HEK293 (cell line): ENCODE measurements at regions not wholly inside any gene's neighbourhood (a gene's known extent, or its start where the extent isn't known, plus 50 kb on each side); places are given as distances from the start of the nearest gene placed in this dataset.

Experiments used
- CTCF ChIA-PET: fragments of 350-600 bp; formaldehyde crosslinking; extraction: SDS; loops from one replicate; lab custom pipeline; 2021; ENCODE audit warnings: antibody characterized with exemption; lab: Yijun Ruan, JAX
- POLR2A ChIA-PET: fragments of 300-600 bp; formaldehyde crosslinking; extraction: SDS; loops from one replicate; lab custom pipeline; 2020; ENCODE audit warnings: antibody characterized with exemption, inconsistent platforms; lab: Yijun Ruan, JAX
- H3K27ac ChIP-seq: fragments of 200-500 bp; sonication (Bioruptor generic); 2 replicates; pipeline ENCODE4 v1.5.1; 2014; ENCODE audit warnings: low read depth, low read length, control low read depth, inconsistent platforms; ENCODE audit errors: extremely low read depth
- H3K36me3 ChIP-seq, 2 experiments: fragments of 200-500 bp in 1 of 2; sonication (Bioruptor generic) in 1 of 2; 1 replicate in 1 of 2; 2 replicates in 1 of 2; pipeline ENCODE4 v1.5.1; 2014 to 2017; ENCODE audit warnings: inconsistent platforms in 2 of 2, low read length in 2 of 2; ENCODE audit not compliant: control insufficient read depth in 2 of 2, insufficient read depth in 1 of 2
- H3K4me1 ChIP-seq: fragments of 200-500 bp; sonication (Bioruptor generic); 2 replicates; pipeline ENCODE4 v1.5.1; 2014; ENCODE audit warnings: mild to moderate bottlenecking, low read length, inconsistent platforms; ENCODE audit not compliant: control insufficient read depth, insufficient read depth
- H3K4me3 ChIP-seq: 2 replicates; pipeline ENCODE4 v1.5.1; 2011; ENCODE audit warnings: low read depth, mild to moderate bottlenecking, control low read depth, low read length, moderate library complexity
- H3K9me3 ChIP-seq: fragments of 200-500 bp; sonication (Bioruptor generic); 2 replicates; pipeline ENCODE4 v1.5.1; 2014; ENCODE audit warnings: low read depth, low read length, inconsistent platforms; ENCODE audit not compliant: control insufficient read depth, insufficient read depth
- IKZF3 ChIP-seq: fragments of 450-650 bp; IDR thresholded peaks from 2 replicates; pipeline ENCODE4 v1.5.0; 2018; ENCODE audit warnings: missing biosample characterization, mild to moderate bottlenecking, missing genetic modification characterization, moderate library complexity
- KLF17 ChIP-seq: fragments of 450-650 bp; formaldehyde crosslinking; IDR thresholded peaks from 2 replicates; pipeline ENCODE4 v1.5.1; 2016; ENCODE audit warnings: missing biosample characterization, missing genetic modification characterization
- PRDM2 ChIP-seq: fragments of 450-650 bp; formaldehyde crosslinking; IDR thresholded peaks from 2 replicates; pipeline ENCODE4 v1.5.1; 2016; ENCODE audit warnings: missing biosample characterization, missing genetic modification characterization, borderline replicate concordance
- SP2 ChIP-seq: fragments of 450-650 bp; formaldehyde crosslinking; IDR thresholded peaks from 2 replicates; pipeline ENCODE4 v1.5.1; 2016; ENCODE audit warnings: missing biosample characterization, missing genetic modification characterization
- TRIM28 ChIP-seq: IDR thresholded peaks from 2 replicates; pipeline ENCODE4 v1.6.1; 2011; ENCODE audit warnings: low read length, control low read depth, borderline replicate concordance
- ZBTB1 ChIP-seq: fragments of 450-650 bp; formaldehyde crosslinking; IDR thresholded peaks from 2 replicates; pipeline ENCODE4 v1.5.1; 2016; ENCODE audit warnings: missing biosample characterization, missing genetic modification characterization
- ZFP37 ChIP-seq: fragments of 450-650 bp; formaldehyde crosslinking; IDR thresholded peaks from 2 replicates; pipeline ENCODE4 v1.5.1; 2016; ENCODE audit warnings: missing biosample characterization, missing genetic modification characterization
- ZNF10 ChIP-seq: fragments of 450-650 bp; formaldehyde crosslinking; IDR thresholded peaks from 2 replicates; pipeline ENCODE4 v1.5.1; 2017; ENCODE audit warnings: missing biosample characterization, missing genetic modification characterization
- ZNF148 ChIP-seq: fragments of 450-650 bp; formaldehyde crosslinking; IDR thresholded peaks from 2 replicates; pipeline ENCODE4 v1.5.0; 2017; ENCODE audit warnings: missing biosample characterization, missing genetic modification characterization, borderline replicate concordance
- ZNF366 ChIP-seq: fragments of 450-650 bp; formaldehyde crosslinking; conservative IDR thresholded peaks from 2 replicates; pipeline ENCODE4 v1.5.1; 2016; ENCODE audit warnings: missing biosample characterization, missing genetic modification characterization
- ZNF426 ChIP-seq: fragments of 450-650 bp; formaldehyde crosslinking; IDR thresholded peaks from 2 replicates; pipeline ENCODE4 v1.5.1; 2017; ENCODE audit warnings: missing biosample characterization, missing genetic modification characterization, mild to moderate bottlenecking, inconsistent platforms, moderate library complexity
- ZNF48 ChIP-seq: fragments of 450-650 bp; formaldehyde crosslinking; IDR thresholded peaks from 2 replicates; pipeline ENCODE4 v1.5.1; 2016; ENCODE audit warnings: missing biosample characterization, missing genetic modification characterization
- ZNF488 ChIP-seq: fragments of 450-650 bp; formaldehyde crosslinking; IDR thresholded peaks from 2 replicates; pipeline ENCODE4 v1.5.1; 2016; ENCODE audit warnings: missing biosample characterization, missing genetic modification characterization
- ZNF510 ChIP-seq: fragments of 450-650 bp; formaldehyde crosslinking; IDR thresholded peaks from 2 replicates; pipeline ENCODE4 v1.5.1; 2018; ENCODE audit warnings: mild to moderate bottlenecking, missing genetic modification characterization, missing biosample characterization; ENCODE audit not compliant: insufficient replicate concordance
- ZNF610 ChIP-seq: fragments of 450-650 bp; formaldehyde crosslinking; IDR thresholded peaks from 2 replicates; pipeline ENCODE4 v1.5.1; 2016; ENCODE audit warnings: missing biosample characterization, missing genetic modification characterization, borderline replicate concordance
- ZNF830 ChIP-seq: fragments of 450-650 bp; IDR thresholded peaks from 2 replicates; pipeline ENCODE4 v1.5.0; 2018; ENCODE audit warnings: missing biosample characterization, missing genetic modification characterization, low read depth, mild to moderate bottlenecking, moderate library complexity
- ZSCAN5A ChIP-seq: fragments of 450-650 bp; formaldehyde crosslinking; IDR thresholded peaks from 2 replicates; pipeline ENCODE4 v1.5.1; 2016; ENCODE audit warnings: missing biosample characterization, missing genetic modification characterization

GRCh38 chr16:86357950-86358349 is 152.4 kb upstream of the FOXF1 start:
- Histone ChIP-seq H3K4me3 (no peak overlapping the region), H3K9me3 (no peaks in the 10 kb centered on the region), H3K27ac (no peak overlapping the region), H3K4me1 (no peaks in the 10 kb centered on the region), H3K36me3 (no peaks in the 10 kb centered on the region)
- CTCF ChIA-PET: no interaction called here
- no peak for TF ChIP-seq TRIM28
- no peak for TF ChIP-seq ZNF148
- TF ChIP-seq ZNF510: no peak
- no peak for TF ChIP-seq IKZF3 (tag by site-specific recombination)
- TF ChIP-seq PRDM2 (tag by site-specific recombination): no peak
- TF ChIP-seq ZNF830: no peak
- no peak for TF ChIP-seq ZNF426 (tag by site-specific recombination)
- no peak for TF ChIP-seq ZNF10 (tag by site-specific recombination)
- TF ChIP-seq KLF17 (tag by site-specific recombination): no peak
- no peak for TF ChIP-seq ZBTB1 (tag by site-specific recombination)
- no peak for TF ChIP-seq ZNF366 (tag by site-specific recombination)
- no peak for TF ChIP-seq SP2 (tag by site-specific recombination)
- no peak for TF ChIP-seq ZSCAN5A (tag by site-specific recombination)
- TF ChIP-seq ZNF610 (tag by site-specific recombination): no peak
- no peak for TF ChIP-seq ZNF488 (tag by site-specific recombination)
- TF ChIP-seq ZFP37 (tag by site-specific recombination): no peak
- no peak for TF ChIP-seq ZNF48 (tag by site-specific recombination)
- POLR2A ChIA-PET: no interaction called here
